BLaER1 treated with 17β-estradiol and CSF1 and Interleukin-3, amounts not matched to agents 10 nM and 100 nM (cell line): ENCODE measurements at regions not wholly inside any gene's neighbourhood (a gene's known extent, or its start where the extent isn't known, plus 50 kb on each side); places are given as distances from the start of the nearest gene placed in this dataset.

Source experiments
- H3K27ac ChIP-seq, 11 experiments: shearing (Covaris generic); formaldehyde crosslinking; 2 replicates each; pipeline ENCODE4 v1.8.1; 2022
- H3K27me3 ChIP-seq, 11 experiments: shearing (Covaris generic); formaldehyde crosslinking; 2 replicates each; pipeline ENCODE4 v1.8.1; 2022
- H3K36me3 ChIP-seq, 11 experiments: shearing (Covaris generic); formaldehyde crosslinking; 2 replicates each; pipeline ENCODE4 v1.8.1; 2022
- H3K4me1 ChIP-seq, 10 experiments: shearing (Covaris generic); formaldehyde crosslinking; 2 replicates each; pipeline ENCODE4 v1.8.1; 2022
- H3K4me2 ChIP-seq, 11 experiments: shearing (Covaris generic); formaldehyde crosslinking; 2 replicates each; pipeline ENCODE4 v1.8.1; 2022
- H3K4me3 ChIP-seq, 10 experiments: shearing (Covaris generic); formaldehyde crosslinking; 2 replicates each; pipeline ENCODE4 v1.8.1; 2022
- H3K9ac ChIP-seq, 11 experiments: shearing (Covaris generic); formaldehyde crosslinking; 2 replicates each; pipeline ENCODE4 v1.8.1; 2022
- H3K9me3 ChIP-seq, 11 experiments: shearing (Covaris generic); formaldehyde crosslinking; replicated peaks in 1 of 11; 2 replicates each; pipeline ENCODE4 v1.8.1; 2022
- H4K20me1 ChIP-seq, 11 experiments: shearing (Covaris generic); formaldehyde crosslinking; 2 replicates each; pipeline ENCODE4 v1.8.1; 2022
- Cebpa-rat ChIP-seq, 11 experiments: shearing (Covaris generic); IDR thresholded peaks; 2 replicates each; pipeline ENCODE4 v1.8.1; 2022

- Histone ChIP-seq H3K4me1 (peaks cover 0 to 5% (median 0%) of the 10 kb centered on the region in 10 experiments; a peak in 2 of 20 replicates), H3K4me3 (no peak overlapping the region), H4K20me1 (no peaks in the 10 kb centered on the region), H3K27ac (no peak overlapping the region), H3K36me3 (no peaks in the 10 kb centered on the region), H3K9ac (no peak overlapping the region), H3K4me2 (no peak overlapping the region), H3K27me3 (no peaks in the 10 kb centered on the region), H3K9me3 (no peaks in the 10 kb centered on the region)
- TF ChIP-seq Cebpa-rat (IDR thresholded peaks at IDR 0.05): no peak
Measured at GRCh38 chr16:6059671-6060070, 962.1 kb upstream of the EEF2KMT start.

DNA sequence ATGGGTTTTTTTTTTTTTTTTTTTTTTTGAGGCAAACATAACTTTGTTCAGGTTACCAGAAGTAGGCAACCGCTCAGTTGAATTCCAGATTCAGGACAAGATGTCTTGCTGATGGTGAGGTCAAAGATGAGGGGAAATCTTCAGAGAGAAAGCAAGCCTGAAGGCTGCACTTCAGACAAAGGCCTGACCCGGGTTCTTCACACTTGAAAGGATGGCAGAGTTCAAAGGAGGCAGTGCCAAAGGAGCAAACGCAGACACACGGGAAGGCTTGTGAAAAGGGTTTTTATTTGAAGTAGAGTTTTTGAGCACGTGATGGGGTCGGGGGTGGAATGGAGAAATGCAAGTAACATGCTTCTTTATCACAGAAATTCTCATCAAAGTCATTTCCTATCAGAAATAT, 960.2 kb upstream of the EEF2KMT start:
- no peaks in the 10 kb centered on the region for H3K9me3 ChIP-seq
- H4K20me1 ChIP-seq: no peaks in the 10 kb centered on the region
- H3K9ac ChIP-seq: no peak overlapping the region
- no peaks in the 10 kb centered on the region for H3K27me3 ChIP-seq
- H3K4me2 ChIP-seq: no peak overlapping the region
- TF ChIP-seq Cebpa-rat (IDR thresholded peaks at IDR 0.05): no peak
- H3K27ac ChIP-seq: no peak overlapping the region
- peaks cover 0 to 5% (median 0%) of the 10 kb centered on the region in 10 experiments; a peak in 2 of 20 replicates for H3K4me1 ChIP-seq
- no peaks in the 10 kb centered on the region for H3K36me3 ChIP-seq
- H3K4me3 ChIP-seq: no peak overlapping the region

- H3K36me3 ChIP-seq: no peaks in the 10 kb centered on the region
- no peaks in the 10 kb centered on the region for H4K20me1 ChIP-seq
- no peak overlapping the region for H3K9ac ChIP-seq
- no peak for TF ChIP-seq Cebpa-rat (IDR thresholded peaks at IDR 0.05)
- H3K4me3 ChIP-seq: no peak overlapping the region
- H3K27ac ChIP-seq: no peak overlapping the region
- no peak overlapping the region for H3K4me2 ChIP-seq
- H3K27me3 ChIP-seq: no peaks in the 10 kb centered on the region
- peaks cover 0 to 8% (median 5%) of the 10 kb centered on the region in 10 experiments; a peak in 6 of 20 replicates for H3K4me1 ChIP-seq
- H3K9me3 ChIP-seq: no peaks in the 10 kb centered on the region
Measured at GRCh38 chr16:6048017-6048416, 950.4 kb upstream of the EEF2KMT start.

DNA sequence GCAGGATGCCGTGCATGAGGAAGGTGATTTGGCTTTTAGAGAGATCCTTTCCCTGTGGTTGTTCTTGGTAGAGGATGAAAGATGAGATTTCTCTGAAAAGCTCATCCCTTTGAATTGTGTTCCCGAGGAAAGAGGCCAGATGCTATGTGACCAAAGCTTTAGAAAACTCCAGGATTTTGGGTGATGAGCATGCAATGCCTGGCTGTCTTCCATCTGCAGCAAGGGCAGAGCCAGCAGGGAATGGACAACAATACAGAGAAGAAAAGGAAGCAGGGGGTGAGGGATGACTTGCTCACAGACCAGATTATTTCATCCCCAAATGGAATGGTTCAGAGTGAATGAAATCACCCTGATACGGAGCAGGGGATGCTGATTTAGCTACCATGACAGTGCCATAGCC, 949.7 kb upstream of the EEF2KMT start:
- Histone ChIP-seq H3K4me1 (peaks cover 0 to 8% (median 5%) of the 10 kb centered on the region in 10 experiments; a peak in 6 of 20 replicates), H3K27me3 (no peaks in the 10 kb centered on the region), H3K4me3 (no peak overlapping the region), H3K27ac (no peak overlapping the region), H3K4me2 (no peak overlapping the region), H3K9ac (no peak overlapping the region), H4K20me1 (no peaks in the 10 kb centered on the region), H3K36me3 (no peaks in the 10 kb centered on the region), H3K9me3 (no peaks in the 10 kb centered on the region)
- no peak for TF ChIP-seq Cebpa-rat (IDR thresholded peaks at IDR 0.05)

DNA sequence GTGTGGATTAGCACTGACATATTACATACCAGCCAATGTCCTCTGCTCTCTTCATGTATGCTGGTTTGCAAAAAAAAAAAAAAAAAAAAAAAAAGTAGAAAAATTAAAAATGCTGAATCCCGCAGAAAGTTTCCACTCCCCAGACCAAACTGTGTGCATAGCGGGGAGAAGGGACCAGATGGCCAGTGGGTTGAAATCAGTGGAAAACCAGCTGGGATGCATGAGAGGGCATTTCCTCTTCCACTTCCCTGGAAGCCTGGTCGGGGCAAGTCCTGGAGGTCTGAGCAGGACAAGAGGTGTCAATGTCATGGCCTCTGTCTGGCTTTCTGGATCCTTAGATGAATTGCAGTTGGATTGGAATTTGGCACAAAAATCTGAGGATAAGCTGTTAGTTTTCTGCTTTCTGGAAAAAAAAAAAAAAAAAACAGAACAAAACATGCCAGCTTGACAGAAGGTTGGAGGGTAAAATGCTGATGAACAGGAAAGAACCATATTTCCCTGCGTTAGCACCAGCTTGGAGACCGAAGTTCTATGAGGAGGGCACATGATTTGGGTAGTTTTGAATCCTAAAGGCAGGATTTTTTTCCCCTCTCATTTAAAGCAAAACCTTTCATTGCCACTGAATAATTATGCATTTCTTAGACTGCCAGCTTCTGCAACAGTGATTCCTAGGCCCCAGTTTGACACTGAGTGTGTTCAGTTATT, 941.5 kb upstream of the EEF2KMT start:
- TF ChIP-seq Cebpa-rat (IDR thresholded peaks at IDR 0.05): no peak
- Histone ChIP-seq H3K27me3 (no peaks in the 10 kb centered on the region; a peak in 1 of 22 replicates), H3K27ac (no peak overlapping the region), H3K36me3 (no peaks in the 10 kb centered on the region), H3K4me2 (no peak overlapping the region), H3K9ac (no peak overlapping the region), H3K9me3 (no peaks in the 10 kb centered on the region), H4K20me1 (no peaks in the 10 kb centered on the region), H3K4me1 (no peaks in the 10 kb centered on the region), H3K4me3 (no peak overlapping the region)

DNA sequence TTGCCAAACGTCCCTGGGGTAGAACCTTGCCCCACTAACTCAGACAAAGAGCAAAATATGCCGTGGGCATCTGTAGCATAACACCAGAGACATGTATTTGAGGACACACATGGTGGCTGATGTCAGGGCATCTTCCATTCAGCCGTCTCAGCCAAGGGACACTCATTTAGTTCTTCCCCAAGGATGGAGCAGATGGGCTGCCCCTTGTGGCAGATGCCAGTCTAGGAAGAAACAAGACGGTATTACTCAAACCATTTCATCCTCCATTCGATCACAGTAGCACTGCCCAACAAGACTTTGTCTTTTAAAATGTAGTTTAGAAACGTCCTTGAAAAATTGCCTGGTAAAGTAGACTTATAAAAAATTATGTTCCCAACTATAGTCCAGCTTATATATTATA, 937.6 kb upstream of the EEF2KMT start:
- no peaks in the 10 kb centered on the region for H3K9me3 ChIP-seq

GRCh38 chr16:6034511-6034910, 936.9 kb upstream of the EEF2KMT start:
- H3K4me3 ChIP-seq: no peak overlapping the region
- no peak for TF ChIP-seq Cebpa-rat (IDR thresholded peaks at IDR 0.05)
- no peaks in the 10 kb centered on the region; a peak in 1 of 22 replicates for H3K27me3 ChIP-seq
- H3K9me3 ChIP-seq: no peaks in the 10 kb centered on the region
- H3K4me2 ChIP-seq: no peak overlapping the region
- no peaks in the 10 kb centered on the region for H4K20me1 ChIP-seq
- H3K27ac ChIP-seq: no peak overlapping the region
- H3K9ac ChIP-seq: no peak overlapping the region
- H3K36me3 ChIP-seq: no peaks in the 10 kb centered on the region
- H3K4me1 ChIP-seq: no peaks in the 10 kb centered on the region

More for the DNA sequence above, 937.6 kb upstream of the EEF2KMT start:
- no peaks in the 10 kb centered on the region for H3K4me1 ChIP-seq
- H3K4me2 ChIP-seq: no peak overlapping the region
- H3K4me3 ChIP-seq: no peak overlapping the region
- no peak overlapping the region for H3K27ac ChIP-seq
- H3K36me3 ChIP-seq: no peaks in the 10 kb centered on the region
- no peak overlapping the region for H3K9ac ChIP-seq
- H4K20me1 ChIP-seq: no peaks in the 10 kb centered on the region
- H3K27me3 ChIP-seq: no peaks in the 10 kb centered on the region; a peak in 1 of 22 replicates
- no peak for TF ChIP-seq Cebpa-rat (IDR thresholded peaks at IDR 0.05)

GRCh38 chr16:6032438-6032837, 934.8 kb upstream of the EEF2KMT start:
- no peak overlapping the region for H3K27ac ChIP-seq
- no peaks in the 10 kb centered on the region for H3K4me1 ChIP-seq
- no peaks in the 10 kb centered on the region for H4K20me1 ChIP-seq
- H3K4me3 ChIP-seq: no peak overlapping the region
- H3K27me3 ChIP-seq: no peaks in the 10 kb centered on the region; a peak in 1 of 22 replicates
- H3K9me3 ChIP-seq: no peaks in the 10 kb centered on the region
- no peak overlapping the region for H3K4me2 ChIP-seq
- no peak for TF ChIP-seq Cebpa-rat (IDR thresholded peaks at IDR 0.05)
- no peaks in the 10 kb centered on the region for H3K36me3 ChIP-seq
- H3K9ac ChIP-seq: no peak overlapping the region

DNA sequence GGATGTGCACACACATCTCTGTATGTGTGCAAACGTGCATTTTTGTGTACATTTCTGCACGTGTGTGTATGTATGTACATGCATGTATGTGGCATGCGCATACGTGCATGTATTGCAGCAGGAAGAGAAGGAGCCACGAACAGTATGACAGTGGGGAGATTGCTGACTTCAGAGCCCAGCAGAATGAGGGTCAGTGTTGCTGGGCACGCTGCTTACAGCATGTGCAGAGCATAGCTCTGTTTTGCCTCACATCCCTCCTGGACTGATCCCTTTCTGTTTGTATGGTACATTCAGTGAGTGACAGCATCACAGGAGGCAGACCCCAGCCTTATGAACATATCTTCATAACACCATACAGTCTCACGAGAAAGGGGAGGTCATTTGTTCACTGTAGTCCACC, 934.0 kb upstream of the EEF2KMT start:
- H3K4me3 ChIP-seq: no peak overlapping the region
- H3K27me3 ChIP-seq: no peaks in the 10 kb centered on the region; a peak in 1 of 22 replicates
- H3K27ac ChIP-seq: no peak overlapping the region
- no peaks in the 10 kb centered on the region for H3K9me3 ChIP-seq
- no peak for TF ChIP-seq Cebpa-rat (IDR thresholded peaks at IDR 0.05)
- no peak overlapping the region for H3K4me2 ChIP-seq
- no peaks in the 10 kb centered on the region for H4K20me1 ChIP-seq
- no peaks in the 10 kb centered on the region for H3K4me1 ChIP-seq
- no peak overlapping the region for H3K9ac ChIP-seq
- H3K36me3 ChIP-seq: no peaks in the 10 kb centered on the region

- no peaks in the 10 kb centered on the region for H3K36me3 ChIP-seq
- no peaks in the 10 kb centered on the region for H3K9me3 ChIP-seq
- H3K4me3 ChIP-seq: no peak overlapping the region
- H3K27me3 ChIP-seq: no peaks in the 10 kb centered on the region; a peak in 1 of 22 replicates
- H3K27ac ChIP-seq: no peak overlapping the region
- H3K4me1 ChIP-seq: no peaks in the 10 kb centered on the region
- TF ChIP-seq Cebpa-rat (IDR thresholded peaks at IDR 0.05): no peak
- H3K9ac ChIP-seq: no peak overlapping the region
- H4K20me1 ChIP-seq: no peaks in the 10 kb centered on the region
- H3K4me2 ChIP-seq: no peak overlapping the region
Measured at GRCh38 chr16:6031102-6031501, 933.5 kb upstream of the EEF2KMT start.
